Effector memory CD4-positive, alpha-beta T cell (primary cell): ENCODE measurements at regions not wholly inside any gene's neighbourhood (a gene's known extent, or its start where the extent isn't known, plus 50 kb on each side); places are given as distances from the start of the nearest gene placed in this dataset.

ENCODE experiments used
- DNase-seq, 3 donors: peaks; one replicate each; pipeline ENCODE4 v3.0.0-alpha.2; 2020
- H3K27ac ChIP-seq: 2 replicates; pipeline ENCODE4 v1.7.0; 2013; ENCODE audit warnings: mild to moderate bottlenecking, low read length, moderate library complexity; ENCODE audit not compliant: insufficient read depth, poor library complexity, severe bottlenecking
- H3K27me3 ChIP-seq: replicated peaks from 2 replicates; pipeline ENCODE4 v1.7.0; 2013; ENCODE audit warnings: mild to moderate bottlenecking, low read length; ENCODE audit not compliant: insufficient read depth, control insufficient read depth, poor library complexity, severe bottlenecking
- H3K36me3 ChIP-seq: 2 replicates; pipeline ENCODE4 v1.7.0; 2013; ENCODE audit warnings: mild to moderate bottlenecking, low read length, moderate library complexity; ENCODE audit not compliant: control insufficient read depth, insufficient read depth
- H3K4me1 ChIP-seq: 2 replicates; pipeline ENCODE4 v1.7.0; 2013; ENCODE audit warnings: low read length, mild to moderate bottlenecking; ENCODE audit not compliant: control insufficient read depth, insufficient read depth, poor library complexity, severe bottlenecking
- H3K4me3 ChIP-seq: 2 replicates; pipeline ENCODE4 v1.7.0; 2013; ENCODE audit warnings: low read length, low read depth, mild to moderate bottlenecking; ENCODE audit not compliant: insufficient read depth, poor library complexity, severe bottlenecking
- H3K9me3 ChIP-seq: 2 replicates; pipeline ENCODE4 v1.7.0; 2013; ENCODE audit warnings: mild to moderate bottlenecking, low read length, moderate library complexity; ENCODE audit not compliant: control insufficient read depth

DNA sequence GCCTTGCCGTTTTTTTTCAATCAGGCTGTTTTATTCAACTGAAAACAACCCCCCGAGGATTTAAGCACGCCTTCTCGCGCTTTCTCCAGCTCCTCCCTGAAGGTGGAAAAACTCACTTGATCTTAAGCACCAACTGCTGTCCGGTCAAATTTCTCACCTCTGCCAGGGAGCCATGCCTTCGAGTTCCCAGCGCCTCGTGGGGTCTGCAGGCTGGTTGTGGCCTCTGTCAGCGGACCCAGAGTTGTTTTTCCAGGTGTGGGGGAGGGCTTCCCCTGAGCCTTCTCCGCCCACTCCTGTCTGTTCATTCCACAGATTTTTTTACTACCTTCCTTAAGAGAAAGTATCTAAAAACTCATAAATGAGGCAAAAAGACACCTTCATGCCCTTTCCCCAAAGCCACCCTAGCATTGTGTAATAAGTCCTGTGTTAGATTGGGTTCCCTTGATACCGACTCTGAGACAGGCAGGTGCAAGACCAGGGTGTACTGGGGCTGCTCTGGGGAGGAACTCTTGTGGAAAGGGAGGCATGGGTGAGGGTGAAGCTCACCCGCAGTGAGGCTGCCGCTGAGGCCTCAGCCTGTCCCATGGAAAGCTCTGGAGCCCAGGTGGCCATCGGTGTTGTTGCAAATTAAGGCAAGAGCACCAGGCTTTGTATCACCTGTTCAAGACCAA, 101.6 kb downstream of the AXIN2 start:
- Histone ChIP-seq H3K27ac (no peak overlapping the region), H3K27me3 (no peaks in the 10 kb centered on the region), H3K36me3 (no peaks in the 10 kb centered on the region), H3K4me1 (no peaks in the 10 kb centered on the region), H3K4me3 (no peak overlapping the region), H3K9me3 (no peaks in the 10 kb centered on the region)
- no peak for DNase-seq

DNA sequence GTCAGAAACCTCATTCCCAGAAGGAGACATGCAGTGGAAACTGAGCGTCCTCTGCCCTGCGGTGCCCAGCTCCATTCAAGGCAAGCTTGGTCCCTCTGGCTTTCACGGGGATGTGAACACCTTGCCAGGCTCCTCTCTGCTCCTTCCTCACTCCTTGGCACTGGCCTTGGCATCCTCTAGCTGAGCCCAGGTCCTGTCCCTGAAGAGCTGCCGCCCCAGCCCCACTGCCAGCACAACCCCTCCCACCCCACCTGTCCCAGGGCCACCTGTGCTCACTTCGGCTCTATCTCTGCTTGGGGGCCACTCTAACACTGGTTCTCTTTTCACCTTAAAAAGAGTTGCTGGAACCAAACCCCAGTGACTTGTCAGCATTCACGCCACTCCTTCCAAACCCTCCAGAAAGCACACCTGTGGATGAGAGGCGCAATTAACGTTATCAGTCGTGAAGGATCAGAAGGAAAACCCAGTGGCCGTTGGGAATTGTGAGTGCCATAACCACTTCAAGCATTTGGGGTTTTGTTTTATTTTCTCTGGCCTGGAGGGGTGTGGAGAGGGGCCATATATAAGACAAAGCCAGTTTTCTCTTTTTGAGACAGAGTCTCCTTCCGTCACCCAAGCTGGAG, 103.7 kb downstream of the AXIN2 start:
- H3K4me1 ChIP-seq: no peaks in the 10 kb centered on the region
- no peak overlapping the region for H3K27ac ChIP-seq
- H3K4me3 ChIP-seq: no peak overlapping the region
- H3K9me3 ChIP-seq: no peaks in the 10 kb centered on the region
- no peaks in the 10 kb centered on the region for H3K36me3 ChIP-seq
- no peaks in the 10 kb centered on the region for H3K27me3 ChIP-seq
- DNase-seq: no peak

GRCh38 chr17:65457183-65457582, 104.3 kb downstream of the AXIN2 start:
- Histone ChIP-seq H3K4me3 (no peak overlapping the region), H3K4me1 (no peaks in the 10 kb centered on the region), H3K36me3 (no peaks in the 10 kb centered on the region), H3K9me3 (no peaks in the 10 kb centered on the region), H3K27ac (no peak overlapping the region), H3K27me3 (no peaks in the 10 kb centered on the region)
- no peak for DNase-seq

DNA sequence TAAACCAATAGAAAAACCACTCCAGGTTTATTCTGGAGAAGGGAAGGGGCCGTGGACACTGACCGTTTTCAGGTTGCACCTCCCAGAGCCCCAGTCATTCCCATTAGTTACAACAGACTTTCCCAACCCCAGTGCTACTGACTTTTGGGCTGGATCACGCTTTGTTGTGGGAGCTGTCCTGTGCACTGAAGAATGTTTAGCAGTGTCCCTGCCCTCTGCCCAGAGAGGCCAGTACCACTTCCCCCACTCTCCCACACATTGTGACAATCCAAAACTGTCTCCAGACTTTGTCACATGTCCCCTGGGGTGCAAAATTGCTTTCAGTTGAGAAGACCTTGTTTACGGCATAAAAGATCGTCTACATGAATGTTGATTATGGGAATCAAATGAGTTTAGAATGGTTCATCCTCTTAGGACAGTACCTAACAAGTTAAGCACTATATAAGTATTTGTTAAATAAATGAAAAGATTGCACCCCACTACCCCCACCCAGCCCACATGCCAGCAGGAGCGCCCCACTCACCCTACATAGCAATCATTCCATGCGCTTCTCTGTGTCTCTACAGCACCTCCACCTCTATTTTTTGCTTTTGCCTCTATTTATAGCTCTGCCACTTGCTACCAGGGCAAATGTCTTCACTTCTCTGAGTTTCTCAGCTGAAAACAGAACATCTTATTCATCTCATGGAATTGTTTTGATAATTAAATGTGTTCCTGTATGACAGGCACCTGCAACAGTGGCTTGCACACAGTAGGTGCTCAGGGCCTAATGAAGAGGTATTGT, 104.9 kb downstream of the AXIN2 start:
- H3K4me1 ChIP-seq: no peaks in the 10 kb centered on the region
- no peaks in the 10 kb centered on the region for H3K27me3 ChIP-seq
- no peaks in the 10 kb centered on the region for H3K36me3 ChIP-seq
- no peak overlapping the region for H3K27ac ChIP-seq
- no peaks in the 10 kb centered on the region for H3K9me3 ChIP-seq
- H3K4me3 ChIP-seq: no peak overlapping the region
- DNase-seq: no peak

DNA sequence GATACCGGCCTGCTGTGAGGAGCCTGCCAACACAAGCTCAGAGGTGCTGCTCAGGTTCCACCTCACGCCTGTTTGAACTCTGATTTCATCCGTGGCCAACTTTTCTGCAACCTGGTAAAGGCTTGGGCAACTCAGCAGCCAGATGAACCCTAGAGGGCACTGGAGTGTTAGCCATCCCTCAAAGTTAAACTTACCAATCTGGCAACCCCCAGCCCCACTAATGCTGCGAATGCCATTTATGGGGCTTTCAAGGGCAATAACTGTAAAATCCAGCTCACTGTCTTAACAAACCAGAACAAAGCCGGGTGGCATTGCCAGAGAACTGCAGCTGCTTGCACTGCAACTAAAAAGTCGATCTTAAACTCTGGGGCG, 105.5 kb downstream of the AXIN2 start:
- DNase-seq: no peak
- no peak overlapping the region for H3K27ac ChIP-seq
- H3K4me3 ChIP-seq: no peak overlapping the region
- H3K9me3 ChIP-seq: no peaks in the 10 kb centered on the region
- H3K27me3 ChIP-seq: no peaks in the 10 kb centered on the region
- H3K4me1 ChIP-seq: no peaks in the 10 kb centered on the region
- no peaks in the 10 kb centered on the region for H3K36me3 ChIP-seq

- Histone ChIP-seq H3K27me3 (no peaks in the 10 kb centered on the region), H3K4me3 (no peak overlapping the region), H3K27ac (no peak overlapping the region), H3K9me3 (no peaks in the 10 kb centered on the region), H3K36me3 (no peaks in the 10 kb centered on the region), H3K4me1 (no peaks in the 10 kb centered on the region)
- DNase-seq: no peak
Observed at GRCh38 chr17:65455154-65455971, 106.1 kb downstream of the AXIN2 start.

DNA sequence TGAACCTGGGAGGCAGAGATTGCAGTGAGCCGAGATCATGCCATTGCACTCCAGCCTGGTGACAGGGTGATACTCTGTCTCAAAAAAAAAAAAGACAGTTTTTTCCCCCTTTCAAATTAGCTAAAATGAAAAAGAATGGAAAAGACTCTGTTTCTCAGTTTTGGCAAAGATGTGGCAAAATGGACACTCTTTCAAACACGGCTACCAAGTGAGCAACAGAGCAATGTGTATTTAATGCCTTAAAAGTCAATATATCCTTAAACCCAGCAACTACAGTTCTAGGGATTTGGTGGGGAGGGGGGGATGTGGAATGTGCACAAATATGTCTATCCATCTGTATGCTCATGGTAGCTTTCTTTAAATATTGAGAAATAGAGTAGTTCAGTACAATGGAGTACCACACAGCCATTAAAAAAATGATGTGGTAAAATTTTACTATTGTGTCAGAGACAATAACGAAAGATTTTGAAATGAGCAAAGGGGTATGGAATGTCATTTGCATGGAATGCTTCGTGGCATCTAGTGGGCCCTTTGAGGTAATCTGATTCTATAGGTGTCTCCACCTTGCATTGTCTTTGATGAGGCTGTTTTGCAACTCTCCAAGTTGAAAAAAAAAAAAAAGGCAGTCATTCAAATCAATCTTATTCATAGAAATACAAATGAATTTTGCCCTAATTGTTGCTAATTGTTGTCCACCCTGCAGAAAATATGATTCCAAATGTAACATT, 108.1 kb downstream of the AXIN2 start:
- no peak overlapping the region for H3K27ac ChIP-seq
- no peaks in the 10 kb centered on the region for H3K36me3 ChIP-seq
- H3K4me3 ChIP-seq: no peak overlapping the region
- H3K4me1 ChIP-seq: no peaks in the 10 kb centered on the region
- no peaks in the 10 kb centered on the region for H3K27me3 ChIP-seq
- no peaks in the 10 kb centered on the region for H3K9me3 ChIP-seq
- no peak for DNase-seq

- DNase-seq: no peak
- Histone ChIP-seq H3K36me3 (no peaks in the 10 kb centered on the region), H3K27me3 (no peaks in the 10 kb centered on the region), H3K4me3 (no peak overlapping the region), H3K27ac (no peak overlapping the region), H3K9me3 (no peaks in the 10 kb centered on the region), H3K4me1 (no peaks in the 10 kb centered on the region)
Observed at GRCh38 chr17:65449495-65449894, 112.0 kb downstream of the AXIN2 start.

DNA sequence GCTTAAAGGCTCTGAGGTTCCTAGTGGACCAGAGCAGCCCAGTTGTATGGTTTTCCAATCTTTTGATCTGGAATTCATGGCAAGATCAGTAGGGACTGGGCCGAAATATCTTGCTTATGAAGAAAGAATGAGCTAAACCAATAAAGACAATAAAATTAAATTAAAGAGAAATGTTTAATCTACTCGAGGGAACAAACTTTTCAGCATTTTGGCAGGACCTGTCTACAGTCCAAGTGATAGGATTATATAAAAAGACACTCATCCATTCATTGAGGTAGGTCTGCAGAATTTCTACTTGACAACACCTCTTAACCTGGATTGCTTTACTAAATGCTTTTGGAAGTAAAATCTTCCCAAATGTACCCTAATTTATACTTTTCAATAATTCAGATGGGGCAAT, 113.6 kb downstream of the AXIN2 start:
- H3K27me3 ChIP-seq: no peaks in the 10 kb centered on the region
- DNase-seq: no peak
- no peaks in the 10 kb centered on the region for H3K9me3 ChIP-seq
- H3K27ac ChIP-seq: no peak overlapping the region
- H3K4me3 ChIP-seq: no peak overlapping the region
- no peaks in the 10 kb centered on the region for H3K36me3 ChIP-seq
- H3K4me1 ChIP-seq: no peaks in the 10 kb centered on the region
